MM.1S (cell line): ENCODE measurements at regions not wholly inside any gene's neighbourhood (a gene's known extent, or its start where the extent isn't known, plus 50 kb on each side); places are given as distances from the start of the nearest gene placed in this dataset.

Experiments used
- EZH2 ChIP-seq: fragments of 300-600 bp; sonication (generic); optimal IDR thresholded peaks from 2 replicates; pipeline ENCODE3; 2017; ENCODE audit warnings: low read depth, mild to moderate bottlenecking, antibody characterized with exemption, low read length, mixed read lengths
- TF ChIP-seq, protein P1 (sequence below): fragments of 300-600 bp; sonication (generic); IDR thresholded peaks from 2 replicates; pipeline ENCODE4 v1.5.1; 2016; ENCODE audit warnings: antibody characterized with exemption, low read length, mixed read lengths

- TF ChIP-seq, protein P1, sequence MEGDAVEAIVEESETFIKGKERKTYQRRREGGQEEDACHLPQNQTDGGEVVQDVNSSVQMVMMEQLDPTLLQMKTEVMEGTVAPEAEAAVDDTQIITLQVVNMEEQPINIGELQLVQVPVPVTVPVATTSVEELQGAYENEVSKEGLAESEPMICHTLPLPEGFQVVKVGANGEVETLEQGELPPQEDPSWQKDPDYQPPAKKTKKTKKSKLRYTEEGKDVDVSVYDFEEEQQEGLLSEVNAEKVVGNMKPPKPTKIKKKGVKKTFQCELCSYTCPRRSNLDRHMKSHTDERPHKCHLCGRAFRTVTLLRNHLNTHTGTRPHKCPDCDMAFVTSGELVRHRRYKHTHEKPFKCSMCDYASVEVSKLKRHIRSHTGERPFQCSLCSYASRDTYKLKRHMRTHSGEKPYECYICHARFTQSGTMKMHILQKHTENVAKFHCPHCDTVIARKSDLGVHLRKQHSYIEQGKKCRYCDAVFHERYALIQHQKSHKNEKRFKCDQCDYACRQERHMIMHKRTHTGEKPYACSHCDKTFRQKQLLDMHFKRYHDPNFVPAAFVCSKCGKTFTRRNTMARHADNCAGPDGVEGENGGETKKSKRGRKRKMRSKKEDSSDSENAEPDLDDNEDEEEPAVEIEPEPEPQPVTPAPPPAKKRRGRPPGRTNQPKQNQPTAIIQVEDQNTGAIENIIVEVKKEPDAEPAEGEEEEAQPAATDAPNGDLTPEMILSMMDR, result no peak
- no peak for TF ChIP-seq EZH2
These were observed 232.4 kb downstream of the SAMD5 start for GRCh38 chr6:147740916-147741315.
